ENCODE measurements at regions not wholly inside any gene's neighbourhood (a gene's known extent, or its start where the extent isn't known, plus 50 kb on each side); places are given as distances from the start of the nearest gene placed in this dataset.

DNA sequence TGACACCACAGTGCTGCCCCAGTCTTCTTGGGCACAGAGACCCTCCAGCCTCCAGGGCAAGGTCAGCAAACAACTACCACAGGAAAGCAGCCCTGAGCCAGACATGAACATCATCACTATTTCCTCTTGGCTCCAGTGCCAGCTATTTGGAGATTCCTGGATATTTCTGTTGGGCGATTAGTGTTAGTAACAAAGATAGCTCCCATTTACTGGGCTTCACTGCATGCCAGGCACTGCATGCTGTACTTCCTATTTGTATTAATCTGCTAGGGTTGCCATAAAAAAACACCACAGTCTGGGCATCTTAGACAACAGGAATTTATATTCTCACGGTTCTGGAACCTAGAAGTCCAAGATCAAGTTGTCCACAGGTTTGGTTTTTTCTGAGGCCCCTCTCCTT lies 255.1 kb upstream of the STT3B start:
- Histone ChIP-seq H3K9me2 (replicated peaks; ENCODE audit: insufficient read depth) (no peaks in the 10 kb centered on the region), H3K4me1 (ENCODE audit: insufficient read depth) (no peaks in the 10 kb centered on the region), H3K9me3 (ENCODE audit: low read depth) (no peaks in the 10 kb centered on the region), H3K36me3 (replicated peaks; ENCODE audit: insufficient read depth, low read depth) (no peaks in the 10 kb centered on the region), H3K4me3 (no peak overlapping the region), H4K20me1 (ENCODE audit: insufficient read depth, poor library complexity, severe bottlenecking) (no peaks in the 10 kb centered on the region), H3K27me3 (no peaks in the 10 kb centered on the region), H2AFZ (no peak overlapping the region), H3K4me2 (no peak overlapping the region), H3K79me2 (no peaks in the 10 kb centered on the region), H3K27ac (no peak overlapping the region)
- TF ChIP-seq EZH2phosphoT487 (IDR thresholded peaks at IDR 0.05; ENCODE audit: low read depth, severe bottlenecking, unreplicated experiment) (no peak), EZH2 (IDR thresholded peaks at IDR 0.05; ENCODE audit: borderline replicate concordance) (no peak), CTCF (IDR thresholded peaks at IDR 0.05; ENCODE audit: poor library complexity) (no peak)
- WGBS (ENCODE audit: low lambda C conversion rate, missing lambda C conversion rate): 95% methylated on average over 2 of the region's 2 CpGs
- no peak for DNase-seq (ENCODE audit: low spot score)

DNA sequence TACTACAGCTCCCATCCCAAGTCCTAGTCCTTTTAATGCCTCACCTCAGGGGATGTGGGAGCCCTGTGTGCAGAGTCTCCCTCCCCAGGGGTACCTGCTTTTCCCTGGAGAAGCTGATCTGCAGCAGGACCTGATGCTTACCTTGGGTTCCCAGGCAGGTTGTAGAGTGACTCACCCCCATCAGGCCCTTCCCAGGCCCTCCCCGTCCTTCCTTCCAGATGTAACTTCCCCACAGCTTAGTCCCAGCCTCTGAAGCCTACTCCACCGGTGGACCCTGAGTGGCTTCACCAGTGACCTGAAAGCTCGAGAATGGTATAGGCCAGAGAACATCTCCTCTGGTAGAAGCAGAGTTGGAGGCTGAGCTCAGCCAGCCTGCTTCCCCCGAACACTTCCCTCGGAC lies 254.2 kb upstream of the STT3B start:
- H4K20me1 ChIP-seq (ENCODE audit: insufficient read depth, poor library complexity, severe bottlenecking): no peaks in the 10 kb centered on the region
- no peak for DNase-seq (ENCODE audit: low spot score)
- H3K9me3 ChIP-seq (ENCODE audit: low read depth): no peaks in the 10 kb centered on the region
- TF ChIP-seq EZH2phosphoT487 (IDR thresholded peaks at IDR 0.05; ENCODE audit: low read depth, severe bottlenecking, unreplicated experiment): no peak
- TF ChIP-seq CTCF (IDR thresholded peaks at IDR 0.05; ENCODE audit: poor library complexity): no peak
- no peak overlapping the region for H2AFZ ChIP-seq
- H3K27ac ChIP-seq: no peak overlapping the region
- H3K9me2 ChIP-seq (replicated peaks; ENCODE audit: insufficient read depth): no peaks in the 10 kb centered on the region
- WGBS (ENCODE audit: low lambda C conversion rate, missing lambda C conversion rate): 95% methylated on average over 5 of the region's 5 CpGs
- no peaks in the 10 kb centered on the region for H3K79me2 ChIP-seq
- H3K36me3 ChIP-seq (replicated peaks; ENCODE audit: insufficient read depth, low read depth): no peaks in the 10 kb centered on the region
- H3K4me2 ChIP-seq: no peak overlapping the region
- no peaks in the 10 kb centered on the region for H3K4me1 ChIP-seq (ENCODE audit: insufficient read depth)
- no peak overlapping the region for H3K4me3 ChIP-seq
- no peaks in the 10 kb centered on the region for H3K27me3 ChIP-seq

- no peak for DNase-seq (ENCODE audit: low spot score)
- WGBS (ENCODE audit: low lambda C conversion rate, missing lambda C conversion rate): 60% methylated on average over 1 of the region's 1 CpG
- Histone ChIP-seq H3K27me3 (no peaks in the 10 kb centered on the region), H3K4me1 (ENCODE audit: insufficient read depth) (peaks cover 17% of the 10 kb centered on the region), H3K4me2 (no peak overlapping the region), H3K9me2 (replicated peaks; ENCODE audit: insufficient read depth) (no peaks in the 10 kb centered on the region), H3K9me3 (ENCODE audit: low read depth) (no peaks in the 10 kb centered on the region), H3K79me2 (no peaks in the 10 kb centered on the region), H2AFZ (no peak overlapping the region), H3K27ac (no peak overlapping the region), H3K36me3 (replicated peaks; ENCODE audit: insufficient read depth, low read depth) (no peaks in the 10 kb centered on the region), H4K20me1 (ENCODE audit: insufficient read depth, poor library complexity, severe bottlenecking) (no peaks in the 10 kb centered on the region), H3K4me3 (no peak overlapping the region)
- no peak for TF ChIP-seq CTCF (IDR thresholded peaks at IDR 0.05; ENCODE audit: poor library complexity)
- TF ChIP-seq EZH2 (IDR thresholded peaks at IDR 0.05; ENCODE audit: borderline replicate concordance): no peak
- TF ChIP-seq EZH2phosphoT487 (IDR thresholded peaks at IDR 0.05; ENCODE audit: low read depth, severe bottlenecking, unreplicated experiment): no peak
These were observed 247.9 kb upstream of the STT3B start for GRCh38 chr3:31284776-31285175.
